HCT116 (cell line): ENCODE measurements at regions not wholly inside any gene's neighbourhood (a gene's known extent, or its start where the extent isn't known, plus 50 kb on each side); places are given as distances from the start of the nearest gene placed in this dataset.

Source experiments
- ATF3 ChIP-seq: IDR thresholded peaks from 2 replicates; pipeline ENCODE4 v1.6.1; 2012
- CEBPB ChIP-seq: IDR thresholded peaks from 2 replicates; pipeline ENCODE4 v1.6.1; 2012; ENCODE audit warnings: low read depth
- CTCF ChIP-seq, 3 experiments: fragments of 200-600 bp in 1 of 3; sonication (generic) in 1 of 3; IDR thresholded peaks in 2 of 3; conservative IDR thresholded peaks in 1 of 3; 2 replicates each; pipeline ENCODE4 v1.5.1; 2012 to 2017; ENCODE audit warnings: low read depth in 2 of 3, low read length in 2 of 3, antibody characterized with exemption in 1 of 3, borderline replicate concordance in 1 of 3, control low read depth in 1 of 3, mild to moderate bottlenecking in 1 of 3, mixed read lengths in 1 of 3, mixed run types in 1 of 3, moderate library complexity in 1 of 3; ENCODE audit not compliant: insufficient read depth in 1 of 3
- EZH2 ChIP-seq: fragments of 200-600 bp; sonication (generic); IDR thresholded peaks from 2 replicates; pipeline ENCODE4 v1.6.1; 2017; ENCODE audit warnings: antibody characterized with exemption, mixed run types
- JUND ChIP-seq: IDR thresholded peaks from 2 replicates; pipeline ENCODE4 v1.6.1; 2012
- MAX ChIP-seq: IDR thresholded peaks from 2 replicates; pipeline ENCODE4 v1.6.1; 2012
- POLR2A ChIP-seq: IDR thresholded peaks from 2 replicates; pipeline ENCODE4 v1.7.0; 2011; ENCODE audit warnings: borderline replicate concordance; ENCODE audit not compliant: insufficient read depth, insufficient read length; ENCODE audit errors: extremely low read depth
- REST ChIP-seq: IDR thresholded peaks from 2 replicates; pipeline ENCODE4 v1.6.1; 2012; ENCODE audit warnings: low read depth
- ZFX ChIP-seq: fragments of 450-650 bp; IDR thresholded peaks from 2 replicates; pipeline ENCODE4 v1.6.1; 2017
- ZNF274 ChIP-seq: fragments of 200-500 bp; sonication (Bioruptor generic); IDR thresholded peaks from 2 replicates; pipeline ENCODE4 v1.6.1; 2014; ENCODE audit warnings: mild to moderate bottlenecking, low read depth, low read length, inconsistent platforms

- TF ChIP-seq CTCF (IDR thresholded peaks at IDR 0.05 in 2 of 3, conservative IDR thresholded peaks at IDR 0.05 in 1 of 3; ENCODE audit: borderline replicate concordance in 1 of 3, insufficient read depth in 1 of 3, low read depth in 2 of 3, low read length in 2 of 3), result no peak
- no peak for TF ChIP-seq EZH2
- TF ChIP-seq POLR2A, result no peak
- TF ChIP-seq JUND, result no peak
- no peak for TF ChIP-seq REST
- no peak for TF ChIP-seq MAX
- TF ChIP-seq ZFX, result no peak
- TF ChIP-seq CEBPB, result no peak
- no peak for TF ChIP-seq ZNF274
- TF ChIP-seq ATF3, result no peak
Measured at GRCh38 chr7:136528329-136528728, 340.1 kb upstream of the CHRM2 start.
